Panc1 (cell line): ENCODE measurements at regions not wholly inside any gene's neighbourhood (a gene's known extent, or its start where the extent isn't known, plus 50 kb on each side); places are given as distances from the start of the nearest gene placed in this dataset.

ENCODE experiments used
- ATAC-seq: fragments of 200-7000 bp; cut with Tn5 transposase; 2 replicates; pipeline ENCODE4 v1.9.1; 2020; ENCODE audit warnings: mild to moderate bottlenecking, moderate library complexity
- BruUV-seq: library from RNA; stranded (reverse); fragments of 400-500 nt; replicated peaks from 2 replicates; lab custom pipeline; 2021; lab: Mats Ljungman, UMichigan
- CTCF ChIA-PET: fragments of 300-600 bp; sonication (Branson Sonifier 250); formaldehyde crosslinking; loops from one replicate; lab custom pipeline; 2022; ENCODE audit warnings: antibody characterized with exemption; lab: Charles Lee
- POLR2A ChIA-PET: fragments of 300-600 bp; sonication (Branson Sonifier 250); formaldehyde crosslinking; loops from one replicate; lab custom pipeline; 2022; ENCODE audit warnings: antibody characterized with exemption; lab: Charles Lee
- DNase-seq: peaks from one replicate; pipeline ENCODE4 v3.0.0-alpha.2; 2010; ENCODE audit warnings: low read depth, low spot score
- H3K27ac ChIP-seq: 2 replicates; pipeline ENCODE4 v1.5.1; 2011; ENCODE audit warnings: mild to moderate bottlenecking, low read length, inconsistent platforms
- H3K27me3 ChIP-seq: fragments of 200-500 bp; sonication (Bioruptor generic); 2 replicates; pipeline ENCODE4 v1.6.0; 2014; ENCODE audit warnings: low read length, inconsistent platforms; ENCODE audit not compliant: control insufficient read depth, insufficient read depth
- H3K36me3 ChIP-seq: fragments of 200-500 bp; sonication (Bioruptor generic); 2 replicates; pipeline ENCODE4 v1.5.1; 2014; ENCODE audit warnings: inconsistent platforms, mild to moderate bottlenecking, low read length, moderate library complexity; ENCODE audit not compliant: control insufficient read depth, insufficient read depth
- H3K4me1 ChIP-seq: 2 replicates; pipeline ENCODE4 v1.5.1; 2011; ENCODE audit warnings: inconsistent platforms, mild to moderate bottlenecking, low read length, moderate library complexity; ENCODE audit not compliant: control insufficient read depth, insufficient read depth
- H3K4me3 ChIP-seq, 2 experiments: 2 replicates each; pipeline ENCODE4 v1.5.1; 2011 to 2012; ENCODE audit warnings: low read depth in 2 of 2, low read length in 2 of 2, mild to moderate bottlenecking in 2 of 2, inconsistent platforms in 1 of 2, moderate library complexity in 1 of 2
- H3K9me3 ChIP-seq: fragments of 200-500 bp; sonication (Bioruptor generic); 2 replicates; pipeline ENCODE4 v1.5.1; 2014; ENCODE audit warnings: low read depth, mild to moderate bottlenecking, inconsistent platforms, low read length, moderate library complexity; ENCODE audit not compliant: control insufficient read depth, insufficient read depth
- POLR2AphosphoS5 ChIP-seq: IDR thresholded peaks from 2 replicates; pipeline ENCODE4 v1.6.1; 2012; ENCODE audit warnings: mild to moderate bottlenecking, low read depth, low read length, moderate library complexity
- SIN3A ChIP-seq: IDR thresholded peaks from 2 replicates; pipeline ENCODE4 v1.6.1; 2012; ENCODE audit warnings: low read depth, mild to moderate bottlenecking, low read length, moderate library complexity, borderline replicate concordance; ENCODE audit not compliant: insufficient read depth
- TCF7L2 ChIP-seq: IDR thresholded peaks from 2 replicates; pipeline ENCODE4 v1.6.1; 2011; ENCODE audit warnings: mild to moderate bottlenecking, low read depth, low read length, inconsistent platforms
- in situ Hi-C: cut with HindIII; loops from 2 replicates; pipeline ENCODE4 v1.10.0; 2016; ENCODE audit warnings: low sequenced_read_pairs, low pct_unique_long_range_greater_than_20kb
- intact Hi-C: fragments of 100-400 bp; cut with micrococcal nuclease; formaldehyde crosslinking; loops from one replicate; pipeline ENCODE4 v1.10.0; 2022; ENCODE audit not compliant: unreplicated experiment
- TF ChIP-seq, protein P1 (sequence below), 2 experiments: IDR thresholded peaks; 2 replicates each; pipeline ENCODE4 v1.6.1; 2011 to 2012; ENCODE audit warnings: low read depth in 2 of 2, control low read depth in 1 of 2, low read length in 1 of 2, mild to moderate bottlenecking in 1 of 2, moderate library complexity in 1 of 2; ENCODE audit not compliant: insufficient read depth in 1 of 2
- TF ChIP-seq, protein P2 (sequence below): fragments of 450-650 bp; IDR thresholded peaks from 2 replicates; pipeline ENCODE4 v1.5.1; 2017; ENCODE audit warnings: mild to moderate bottlenecking

DNA sequence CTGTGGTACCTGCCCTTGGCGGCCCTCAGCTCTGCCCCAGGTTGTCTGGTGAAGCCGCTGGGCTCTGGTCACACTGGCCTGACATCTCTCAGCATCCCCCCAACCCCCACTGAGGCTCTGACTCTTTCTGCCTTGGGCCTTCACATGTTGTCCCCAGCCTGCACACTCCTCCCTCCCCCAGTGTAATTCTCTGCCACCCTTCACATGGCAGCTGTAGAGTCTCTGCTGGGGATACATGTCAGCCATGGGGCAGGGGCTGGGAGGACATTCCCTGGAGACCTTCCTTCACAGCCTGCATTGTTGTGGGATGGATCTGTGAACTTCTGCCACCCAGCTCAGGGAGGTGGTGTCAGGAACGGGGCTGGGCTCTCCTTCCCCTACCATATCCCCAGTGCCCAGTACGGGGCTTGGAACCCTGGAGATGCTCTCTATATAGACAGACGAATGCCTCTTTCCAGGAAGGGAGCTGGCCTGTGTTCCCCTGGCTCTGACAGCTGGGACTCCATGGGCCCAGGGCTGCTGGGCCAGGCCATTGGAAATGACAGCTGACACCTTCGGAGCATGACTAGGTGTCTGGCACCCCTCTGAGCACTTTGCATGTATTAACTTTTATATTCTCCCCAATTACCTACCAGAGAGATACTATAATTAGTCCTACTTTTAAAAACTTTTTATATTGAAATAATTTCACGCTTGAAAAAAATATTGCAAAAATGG lies 151.5 kb downstream of the INHBB start:
- Histone ChIP-seq H3K9me3 (no peaks in the 10 kb centered on the region), H3K4me1 (no peaks in the 10 kb centered on the region), H3K36me3 (no peaks in the 10 kb centered on the region), H3K4me3 (no peak overlapping the region), H3K27ac (no peak overlapping the region), H3K27me3 (no peaks in the 10 kb centered on the region)
- ATAC-seq (no peak), DNase-seq (no peak)
- BruUV-seq = no TSS peak
- in situ Hi-C loops (no loop called here), intact Hi-C loops (no loop called here)
- no peak for TF ChIP-seq SIN3A
- TF ChIP-seq, protein P1, sequence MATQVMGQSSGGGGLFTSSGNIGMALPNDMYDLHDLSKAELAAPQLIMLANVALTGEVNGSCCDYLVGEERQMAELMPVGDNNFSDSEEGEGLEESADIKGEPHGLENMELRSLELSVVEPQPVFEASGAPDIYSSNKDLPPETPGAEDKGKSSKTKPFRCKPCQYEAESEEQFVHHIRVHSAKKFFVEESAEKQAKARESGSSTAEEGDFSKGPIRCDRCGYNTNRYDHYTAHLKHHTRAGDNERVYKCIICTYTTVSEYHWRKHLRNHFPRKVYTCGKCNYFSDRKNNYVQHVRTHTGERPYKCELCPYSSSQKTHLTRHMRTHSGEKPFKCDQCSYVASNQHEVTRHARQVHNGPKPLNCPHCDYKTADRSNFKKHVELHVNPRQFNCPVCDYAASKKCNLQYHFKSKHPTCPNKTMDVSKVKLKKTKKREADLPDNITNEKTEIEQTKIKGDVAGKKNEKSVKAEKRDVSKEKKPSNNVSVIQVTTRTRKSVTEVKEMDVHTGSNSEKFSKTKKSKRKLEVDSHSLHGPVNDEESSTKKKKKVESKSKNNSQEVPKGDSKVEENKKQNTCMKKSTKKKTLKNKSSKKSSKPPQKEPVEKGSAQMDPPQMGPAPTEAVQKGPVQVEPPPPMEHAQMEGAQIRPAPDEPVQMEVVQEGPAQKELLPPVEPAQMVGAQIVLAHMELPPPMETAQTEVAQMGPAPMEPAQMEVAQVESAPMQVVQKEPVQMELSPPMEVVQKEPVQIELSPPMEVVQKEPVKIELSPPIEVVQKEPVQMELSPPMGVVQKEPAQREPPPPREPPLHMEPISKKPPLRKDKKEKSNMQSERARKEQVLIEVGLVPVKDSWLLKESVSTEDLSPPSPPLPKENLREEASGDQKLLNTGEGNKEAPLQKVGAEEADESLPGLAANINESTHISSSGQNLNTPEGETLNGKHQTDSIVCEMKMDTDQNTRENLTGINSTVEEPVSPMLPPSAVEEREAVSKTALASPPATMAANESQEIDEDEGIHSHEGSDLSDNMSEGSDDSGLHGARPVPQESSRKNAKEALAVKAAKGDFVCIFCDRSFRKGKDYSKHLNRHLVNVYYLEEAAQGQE (IDR thresholded peaks at IDR 0.05; ENCODE audit: insufficient read depth in 1 of 2, low read depth in 2 of 2, low read length in 1 of 2) = no peak
- TF ChIP-seq, protein P2, sequence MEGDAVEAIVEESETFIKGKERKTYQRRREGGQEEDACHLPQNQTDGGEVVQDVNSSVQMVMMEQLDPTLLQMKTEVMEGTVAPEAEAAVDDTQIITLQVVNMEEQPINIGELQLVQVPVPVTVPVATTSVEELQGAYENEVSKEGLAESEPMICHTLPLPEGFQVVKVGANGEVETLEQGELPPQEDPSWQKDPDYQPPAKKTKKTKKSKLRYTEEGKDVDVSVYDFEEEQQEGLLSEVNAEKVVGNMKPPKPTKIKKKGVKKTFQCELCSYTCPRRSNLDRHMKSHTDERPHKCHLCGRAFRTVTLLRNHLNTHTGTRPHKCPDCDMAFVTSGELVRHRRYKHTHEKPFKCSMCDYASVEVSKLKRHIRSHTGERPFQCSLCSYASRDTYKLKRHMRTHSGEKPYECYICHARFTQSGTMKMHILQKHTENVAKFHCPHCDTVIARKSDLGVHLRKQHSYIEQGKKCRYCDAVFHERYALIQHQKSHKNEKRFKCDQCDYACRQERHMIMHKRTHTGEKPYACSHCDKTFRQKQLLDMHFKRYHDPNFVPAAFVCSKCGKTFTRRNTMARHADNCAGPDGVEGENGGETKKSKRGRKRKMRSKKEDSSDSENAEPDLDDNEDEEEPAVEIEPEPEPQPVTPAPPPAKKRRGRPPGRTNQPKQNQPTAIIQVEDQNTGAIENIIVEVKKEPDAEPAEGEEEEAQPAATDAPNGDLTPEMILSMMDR = no peak
- TF ChIP-seq POLR2AphosphoS5 = no peak
- TF ChIP-seq TCF7L2 = no peak
- ChIA-PET CTCF (no interaction called here), POLR2A (no interaction called here)

GRCh38 chr2:120498121-120498520 lies 152.2 kb downstream of the INHBB start:
- POLR2A ChIA-PET = no interaction called here
- Histone ChIP-seq H3K9me3 (no peaks in the 10 kb centered on the region), H3K4me3 (no peak overlapping the region), H3K36me3 (no peaks in the 10 kb centered on the region), H3K27ac (no peak overlapping the region), H3K27me3 (no peaks in the 10 kb centered on the region), H3K4me1 (no peaks in the 10 kb centered on the region)
- intact Hi-C loops = no loop called here
- CTCF ChIA-PET = no interaction called here
- in situ Hi-C loops = no loop called here
- ATAC-seq (no peak), DNase-seq (no peak)
- no TSS peak for BruUV-seq
- no peak for TF ChIP-seq POLR2AphosphoS5
- no peak for TF ChIP-seq SIN3A
- TF ChIP-seq, protein P1 (IDR thresholded peaks at IDR 0.05; ENCODE audit: insufficient read depth in 1 of 2, low read depth in 2 of 2, low read length in 1 of 2) = no peak
- TF ChIP-seq TCF7L2 = no peak
- TF ChIP-seq, protein P2 = no peak
